Cardiac muscle cell (in vitro differentiated cells and primary cell): ENCODE measurements at regions not wholly inside any gene's neighbourhood (a gene's known extent, or its start where the extent isn't known, plus 50 kb on each side); places are given as distances from the start of the nearest gene placed in this dataset.

Source experiments
- DNase-seq, 2 donors: peaks; one replicate each; pipeline versions ENCODE4 v3.0.0 to v3.0.0-alpha.2; 2010 to 2017; ENCODE audit warnings: low read depth in 1 of 2, low spot score in 1 of 2
- H3K27ac ChIP-seq: fragments of 200-600 bp; sonication (generic); 2 replicates; pipeline ENCODE4 v1.5.1; 2016
- H3K27me3 ChIP-seq: fragments of 200-600 bp; sonication (generic); 2 replicates; pipeline ENCODE4 v1.6.0; 2016; ENCODE audit warnings: control low read depth
- H3K36me3 ChIP-seq: fragments of 200-600 bp; sonication (generic); 2 replicates; pipeline ENCODE4 v1.5.1; 2016; ENCODE audit warnings: control low read depth
- H3K4me1 ChIP-seq: fragments of 200-600 bp; sonication (generic); 2 replicates; pipeline ENCODE4 v1.8.1; 2017; ENCODE audit warnings: low read depth, mild to moderate bottlenecking, mixed run types
- H3K4me3 ChIP-seq: fragments of 200-600 bp; sonication (generic); 2 replicates; pipeline ENCODE4 v1.5.1; 2016; ENCODE audit warnings: mild to moderate bottlenecking
- H3K9me3 ChIP-seq: fragments of 200-600 bp; sonication (generic); 2 replicates; pipeline ENCODE4 v1.5.1; 2017; ENCODE audit warnings: low read depth, mild to moderate bottlenecking, control low read depth
- TF ChIP-seq, protein P1 (sequence below): IDR thresholded peaks from 2 replicates; pipeline ENCODE4 v1.5.1; 2012; ENCODE audit warnings: low read depth, mild to moderate bottlenecking, low read length

DNA sequence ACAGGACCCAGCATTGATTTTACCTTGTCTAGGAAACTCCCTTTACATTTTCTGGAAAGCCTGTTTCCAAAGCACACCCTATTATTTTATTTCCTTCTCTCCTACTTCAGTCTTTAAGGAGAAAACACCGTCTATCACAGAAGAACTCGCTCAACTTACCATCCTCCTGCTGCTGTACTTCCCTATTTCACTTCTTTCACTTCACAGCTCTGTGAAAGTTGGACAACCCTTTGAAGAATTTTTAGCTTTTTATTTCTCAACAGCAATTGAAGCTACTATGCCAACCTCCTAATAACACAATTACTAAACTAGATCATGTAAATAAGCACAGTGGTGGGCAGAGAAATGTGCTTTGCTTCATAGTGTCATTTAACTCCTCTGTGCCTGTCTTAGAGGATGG lies 166.5 kb downstream of the TFEC start:
- TF ChIP-seq, protein P1, sequence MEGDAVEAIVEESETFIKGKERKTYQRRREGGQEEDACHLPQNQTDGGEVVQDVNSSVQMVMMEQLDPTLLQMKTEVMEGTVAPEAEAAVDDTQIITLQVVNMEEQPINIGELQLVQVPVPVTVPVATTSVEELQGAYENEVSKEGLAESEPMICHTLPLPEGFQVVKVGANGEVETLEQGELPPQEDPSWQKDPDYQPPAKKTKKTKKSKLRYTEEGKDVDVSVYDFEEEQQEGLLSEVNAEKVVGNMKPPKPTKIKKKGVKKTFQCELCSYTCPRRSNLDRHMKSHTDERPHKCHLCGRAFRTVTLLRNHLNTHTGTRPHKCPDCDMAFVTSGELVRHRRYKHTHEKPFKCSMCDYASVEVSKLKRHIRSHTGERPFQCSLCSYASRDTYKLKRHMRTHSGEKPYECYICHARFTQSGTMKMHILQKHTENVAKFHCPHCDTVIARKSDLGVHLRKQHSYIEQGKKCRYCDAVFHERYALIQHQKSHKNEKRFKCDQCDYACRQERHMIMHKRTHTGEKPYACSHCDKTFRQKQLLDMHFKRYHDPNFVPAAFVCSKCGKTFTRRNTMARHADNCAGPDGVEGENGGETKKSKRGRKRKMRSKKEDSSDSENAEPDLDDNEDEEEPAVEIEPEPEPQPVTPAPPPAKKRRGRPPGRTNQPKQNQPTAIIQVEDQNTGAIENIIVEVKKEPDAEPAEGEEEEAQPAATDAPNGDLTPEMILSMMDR = no peak
- H3K4me1 ChIP-seq = no peaks in the 10 kb centered on the region

DNA sequence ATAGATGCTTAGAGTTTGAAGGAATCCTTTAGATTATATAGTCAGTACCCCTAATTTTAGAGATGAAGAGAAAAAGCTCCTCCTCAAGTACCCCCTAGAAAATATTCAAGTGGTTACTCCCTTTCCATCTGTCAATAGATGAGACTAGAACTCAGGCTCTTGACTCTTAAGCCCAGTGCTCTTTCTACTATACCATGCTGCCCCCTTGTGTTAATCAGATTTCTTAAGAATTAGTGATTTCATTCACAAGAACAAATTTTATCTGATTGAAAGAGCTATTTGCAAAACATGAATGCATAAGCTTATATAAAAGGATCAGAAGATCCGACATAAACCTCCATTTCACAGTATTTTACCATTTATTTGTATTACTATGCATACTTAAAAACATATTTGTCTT lies 179.3 kb downstream of the TFEC start:
- TF ChIP-seq, protein P1 = peak; percentile 34
- no peaks in the 10 kb centered on the region for H3K36me3 ChIP-seq
- H3K27ac ChIP-seq = no peak overlapping the region
- H3K27me3 ChIP-seq = no peaks in the 10 kb centered on the region
- H3K9me3 ChIP-seq = no peaks in the 10 kb centered on the region
- no peaks in the 10 kb centered on the region for H3K4me1 ChIP-seq
- DNase-seq = peak; percentile 9 to 66
- no peak overlapping the region for H3K4me3 ChIP-seq

More for the DNA sequence above, 166.5 kb downstream of the TFEC start:
- Histone ChIP-seq H3K9me3 (no peaks in the 10 kb centered on the region), H3K27ac (no peak overlapping the region), H3K27me3 (no peaks in the 10 kb centered on the region), H3K4me3 (no peak overlapping the region), H3K36me3 (no peaks in the 10 kb centered on the region)
- DNase-seq = no peak

DNA sequence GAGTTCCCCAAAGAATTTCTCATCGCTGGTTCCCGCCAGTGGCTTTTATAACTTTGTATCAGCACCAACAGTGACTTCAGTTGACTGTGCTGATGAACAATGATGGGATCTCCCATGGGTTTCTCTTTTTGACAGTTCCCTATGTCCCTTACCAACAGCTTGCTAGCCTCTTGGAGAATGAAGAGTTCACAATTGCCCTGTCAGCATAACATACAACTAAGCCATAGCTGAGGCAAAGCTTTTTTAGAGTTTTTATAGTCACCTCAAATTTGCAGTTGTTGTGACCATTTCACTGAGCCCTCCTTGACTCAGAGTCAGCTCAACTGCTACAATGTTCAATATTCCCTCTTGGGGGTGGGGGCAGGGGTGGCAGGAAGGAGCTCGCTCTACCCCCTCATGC lies 179.8 kb downstream of the TFEC start:
- DNase-seq = no peak
- Histone ChIP-seq H3K9me3 (no peaks in the 10 kb centered on the region), H3K4me3 (no peak overlapping the region), H3K27me3 (no peaks in the 10 kb centered on the region), H3K36me3 (no peaks in the 10 kb centered on the region), H3K27ac (no peak overlapping the region), H3K4me1 (no peaks in the 10 kb centered on the region)
- TF ChIP-seq, protein P1 = no peak

DNA sequence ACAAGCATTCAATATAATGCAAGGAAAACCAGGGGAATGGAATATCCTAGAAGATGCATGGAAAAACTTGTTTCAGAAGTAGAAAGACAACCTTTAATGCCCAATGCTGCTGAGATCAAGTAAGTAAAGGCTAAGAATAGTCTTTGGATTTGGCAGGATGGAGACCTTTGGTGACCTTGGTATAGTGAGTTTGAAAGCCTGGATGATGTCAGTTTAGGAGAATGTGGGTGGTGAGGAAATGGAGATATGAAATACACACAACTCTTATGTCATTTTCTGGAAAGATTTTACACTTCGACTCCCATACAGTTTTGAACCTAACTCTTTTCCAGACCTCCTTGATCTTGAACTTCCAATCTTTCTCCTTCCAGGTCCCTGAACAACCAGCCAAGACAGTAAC lies 185.7 kb downstream of the TFEC start:
- no peaks in the 10 kb centered on the region for H3K4me1 ChIP-seq
- H3K9me3 ChIP-seq = no peaks in the 10 kb centered on the region
- TF ChIP-seq, protein P1 = no peak
- peak in 1 of 2 donors; percentile 4 for DNase-seq
- no peaks in the 10 kb centered on the region for H3K27me3 ChIP-seq
- H3K4me3 ChIP-seq = no peak overlapping the region
- no peak overlapping the region for H3K27ac ChIP-seq
- no peaks in the 10 kb centered on the region for H3K36me3 ChIP-seq

DNA sequence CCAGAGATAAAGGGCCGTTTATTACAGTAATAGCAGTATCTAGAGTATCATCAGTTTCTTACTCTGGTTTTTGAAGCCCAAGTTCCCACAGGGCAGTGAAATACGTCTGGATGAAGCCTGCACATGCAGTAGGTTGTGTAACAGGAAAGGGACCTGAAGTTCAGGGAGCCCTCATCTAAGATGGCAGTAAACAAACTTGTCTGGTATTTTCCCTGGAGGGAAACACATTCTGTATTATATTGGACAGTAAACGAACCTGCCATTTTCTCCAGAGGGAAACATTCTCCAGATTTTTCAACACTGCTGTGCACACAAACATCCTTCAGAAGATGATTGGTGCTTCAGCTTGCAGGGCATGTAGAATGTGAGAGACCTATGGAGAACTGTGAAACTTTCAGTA lies 189.9 kb downstream of the TFEC start:
- DNase-seq = no peak
- H3K27ac ChIP-seq = no peak overlapping the region
- no peaks in the 10 kb centered on the region for H3K27me3 ChIP-seq
- no peak overlapping the region for H3K4me3 ChIP-seq
- H3K36me3 ChIP-seq = no peaks in the 10 kb centered on the region
- no peaks in the 10 kb centered on the region for H3K9me3 ChIP-seq
- TF ChIP-seq, protein P1 = no peak
- no peaks in the 10 kb centered on the region for H3K4me1 ChIP-seq

DNA sequence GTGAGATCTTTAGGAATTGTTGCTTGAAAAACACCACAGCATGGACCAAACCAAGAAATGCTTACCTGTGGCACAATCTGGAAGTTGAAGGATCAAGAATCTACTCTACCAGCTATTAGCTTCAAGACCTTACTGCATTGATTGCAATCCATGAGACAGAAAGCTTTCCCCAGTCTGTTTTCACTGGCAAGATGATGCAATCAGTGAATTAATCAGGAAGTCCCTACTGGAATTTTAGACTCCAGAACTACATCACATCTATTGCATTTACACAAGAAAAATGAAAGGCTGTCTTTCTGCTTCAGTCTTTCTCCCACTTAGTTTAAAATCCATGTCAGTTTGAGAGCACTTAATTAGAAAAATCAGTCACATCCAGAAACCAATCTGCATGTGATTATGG lies 191.7 kb downstream of the TFEC start:
- no peak overlapping the region for H3K4me3 ChIP-seq
- no peaks in the 10 kb centered on the region for H3K27me3 ChIP-seq
- H3K36me3 ChIP-seq = no peaks in the 10 kb centered on the region
- DNase-seq = peak in 1 of 2 donors; percentile 15
- no peaks in the 10 kb centered on the region for H3K4me1 ChIP-seq
- H3K9me3 ChIP-seq = no peaks in the 10 kb centered on the region
- TF ChIP-seq, protein P1 = no peak
- no peak overlapping the region for H3K27ac ChIP-seq
